IMR-90 (cell line): ENCODE measurements at regions not wholly inside any gene's neighbourhood (a gene's known extent, or its start where the extent isn't known, plus 50 kb on each side); places are given as distances from the start of the nearest gene placed in this dataset.

Source experiments
- ATAC-seq: fragments of 200-7000 bp; cut with Tn5 transposase; 2 replicates; pipeline ENCODE4 v1.9.1; 2020; ENCODE audit warnings: low read depth, mild to moderate bottlenecking, moderate library complexity
- BruUV-seq: library from RNA; stranded (reverse); fragments of 400-500 nt; replicated peaks from 2 replicates; lab custom pipeline; 2021; lab: Mats Ljungman, UMichigan
- CTCF ChIA-PET: fragments of 300-600 bp; formaldehyde crosslinking; extraction: SDS; loops from one replicate; lab custom pipeline; 2021; ENCODE audit warnings: antibody characterized with exemption; lab: Yijun Ruan, JAX
- POLR2A ChIA-PET: fragments of 300-600 bp; sonication (Branson Sonifier 250); formaldehyde crosslinking; loops from one replicate; lab custom pipeline; 2022; ENCODE audit warnings: antibody characterized with exemption; ENCODE audit not compliant: unreplicated experiment; lab: Charles Lee
- DNase-seq: peaks from one replicate; pipeline ENCODE4 v3.0.0; 2013
- H2AFZ ChIP-seq: replicated peaks from 2 replicates; pipeline ENCODE3; 2013; ENCODE audit warnings: low read length, mild to moderate bottlenecking; ENCODE audit not compliant: poor library complexity
- H2AK5ac ChIP-seq: 2 replicates; pipeline ENCODE4 v1.6.1; 2013; ENCODE audit warnings: low read depth, low read length, inconsistent platforms
- H2AK9ac ChIP-seq: replicated peaks from 2 replicates; pipeline ENCODE3; 2013; ENCODE audit warnings: mild to moderate bottlenecking, low read depth, low read length, moderate library complexity; ENCODE audit not compliant: poor library complexity
- H2BK120ac ChIP-seq: 2 replicates; pipeline ENCODE4 v1.6.1; 2013; ENCODE audit warnings: low read depth, low read length, inconsistent platforms
- H2BK15ac ChIP-seq: 3 replicates; pipeline ENCODE4 v1.6.1; 2013; ENCODE audit warnings: low read depth, low read length, inconsistent platforms
- H2BK20ac ChIP-seq: 2 replicates; pipeline ENCODE4 v1.6.1; 2013; ENCODE audit warnings: low read depth, mild to moderate bottlenecking, inconsistent platforms, low read length, moderate library complexity
- H2BK5ac ChIP-seq: 2 replicates; pipeline ENCODE4 v1.6.1; 2013; ENCODE audit warnings: mild to moderate bottlenecking, low read depth, low read length, inconsistent platforms; ENCODE audit not compliant: poor library complexity, severe bottlenecking
- H3K14ac ChIP-seq: replicated peaks from 2 replicates; pipeline ENCODE4 v1.6.1; 2013; ENCODE audit warnings: low read depth, low read length, inconsistent platforms
- H3K18ac ChIP-seq: 2 replicates; pipeline ENCODE4 v1.6.1; 2013; ENCODE audit warnings: low read depth, low read length, control low read depth
- H3K23ac ChIP-seq: 2 replicates; pipeline ENCODE4 v1.6.1; 2013; ENCODE audit warnings: low read depth, low read length, inconsistent platforms
- H3K27ac ChIP-seq: 2 replicates; pipeline ENCODE4 v1.5.1; 2013; ENCODE audit warnings: mild to moderate bottlenecking, control low read depth, low read length; ENCODE audit not compliant: insufficient read depth
- H3K27me3 ChIP-seq: 2 replicates; pipeline ENCODE4 v1.6.1; 2013; ENCODE audit warnings: low read length; ENCODE audit not compliant: control insufficient read depth, insufficient read depth
- H3K36me3 ChIP-seq: 2 replicates; pipeline ENCODE4 v1.6.1; 2013; ENCODE audit warnings: low read length, mixed read lengths; ENCODE audit not compliant: control insufficient read depth, insufficient read depth
- H3K4ac ChIP-seq: 2 replicates; pipeline ENCODE4 v1.6.1; 2013; ENCODE audit warnings: low read depth, low read length, inconsistent platforms
- H3K4me1 ChIP-seq: 2 replicates; pipeline ENCODE4 v1.6.1; 2013; ENCODE audit warnings: low read length, mixed read lengths; ENCODE audit not compliant: control insufficient read depth, insufficient read depth
- H3K4me2 ChIP-seq: 2 replicates; pipeline ENCODE4 v1.6.1; 2013; ENCODE audit warnings: low read depth, mild to moderate bottlenecking, control low read depth, low read length, moderate library complexity
- H3K4me3 ChIP-seq: 2 replicates; pipeline ENCODE4 v1.5.1; 2013; ENCODE audit warnings: low read depth, mild to moderate bottlenecking, control low read depth, low read length, moderate library complexity; ENCODE audit not compliant: insufficient read depth
- H3K56ac ChIP-seq: 2 replicates; pipeline ENCODE4 v1.6.1; 2013; ENCODE audit warnings: low read length, inconsistent platforms; ENCODE audit not compliant: insufficient read depth; ENCODE audit errors: extremely low read depth
- H3K79me1 ChIP-seq, 2 experiments: 2 replicates each; pipeline ENCODE4 v1.6.1; 2013; ENCODE audit warnings: low read length in 2 of 2, inconsistent platforms in 1 of 2, low read depth in 1 of 2
- H3K9ac ChIP-seq: 2 replicates; pipeline ENCODE4 v1.6.1; 2013; ENCODE audit warnings: low read depth, low read length, control low read depth
- H3K9me1 ChIP-seq: 2 replicates; pipeline ENCODE4 v1.6.1; 2013; ENCODE audit warnings: low read length, inconsistent platforms; ENCODE audit not compliant: insufficient read depth
- H3K9me3 ChIP-seq: 2 replicates; pipeline ENCODE4 v1.6.1; 2013; ENCODE audit warnings: low read length; ENCODE audit not compliant: control insufficient read depth, insufficient read depth
- H4K20me1 ChIP-seq: 2 replicates; pipeline ENCODE4 v1.6.1; 2013; ENCODE audit warnings: low read length, inconsistent platforms; ENCODE audit not compliant: insufficient read depth
- H4K5ac ChIP-seq: 2 replicates; pipeline ENCODE4 v1.6.1; 2013; ENCODE audit warnings: mild to moderate bottlenecking, low read depth, low read length, control low read depth
- H4K8ac ChIP-seq, 2 experiments: 2 replicates each; pipeline ENCODE4 v1.6.1; 2013; ENCODE audit warnings: low read depth in 2 of 2, low read length in 2 of 2, control low read depth in 1 of 2, inconsistent platforms in 1 of 2
- H4K91ac ChIP-seq: 2 replicates; pipeline ENCODE4 v1.6.1; 2013; ENCODE audit warnings: low read depth, low read length, inconsistent platforms; ENCODE audit not compliant: insufficient read depth
- CEBPB ChIP-seq: IDR thresholded peaks from 2 replicates; pipeline ENCODE4 v1.6.1; 2012; ENCODE audit warnings: low read depth, low read length, improper control_type of control experiment
- MAFK ChIP-seq: IDR thresholded peaks from 2 replicates; pipeline ENCODE4 v1.6.1; 2012; ENCODE audit warnings: low read depth, low read length, improper control_type of control experiment
- MAZ ChIP-seq: IDR thresholded peaks from 2 replicates; pipeline ENCODE4 v1.6.1; 2012; ENCODE audit warnings: low read depth, mild to moderate bottlenecking, low read length, improper control_type of control experiment, moderate library complexity, borderline replicate concordance
- MXI1 ChIP-seq: IDR thresholded peaks from 2 replicates; pipeline ENCODE4 v1.6.1; 2012; ENCODE audit warnings: low read depth, mild to moderate bottlenecking, low read length, moderate library complexity, borderline replicate concordance
- NFE2L2 ChIP-seq: fragments of 150-350 bp; IDR thresholded peaks from 2 replicates; pipeline ENCODE4 v1.6.1; 2016; ENCODE audit warnings: low read depth, mild to moderate bottlenecking, low read length
- POLR2A ChIP-seq: IDR thresholded peaks from 2 replicates; pipeline ENCODE4 v1.6.1; 2012; ENCODE audit warnings: mild to moderate bottlenecking, low read depth, low read length
- RAD21 ChIP-seq: IDR thresholded peaks from 2 replicates; pipeline ENCODE4 v1.6.1; 2012; ENCODE audit warnings: low read length, improper control_type of control experiment
- RCOR1 ChIP-seq: IDR thresholded peaks from 2 replicates; pipeline ENCODE4 v1.6.1; 2012; ENCODE audit warnings: mild to moderate bottlenecking, low read length, improper control_type of control experiment; ENCODE audit not compliant: insufficient replicate concordance
- RFX5 ChIP-seq: IDR thresholded peaks from 2 replicates; pipeline ENCODE4 v1.8.0; 2012; ENCODE audit warnings: low read depth, mild to moderate bottlenecking, low read length, moderate library complexity
- SMC3 ChIP-seq: fragments of 150-350 bp; IDR thresholded peaks from 2 replicates; pipeline ENCODE4 v1.6.1; 2016; ENCODE audit warnings: low read depth, mild to moderate bottlenecking, antibody characterized with exemption, low read length, moderate library complexity
- WGBS, 2 experiments: methylation state at CpG; one replicate each; pipeline versions ENCODE4 v1.1.5 to v1.1.7; 2013; ENCODE audit warnings: missing lambda C conversion rate in 2 of 2; ENCODE audit not compliant: insufficient read length in 1 of 2; ENCODE audit errors: extremely low coverage in 2 of 2; 5-methylcytosine and 5-hydroxymethylcytosine counted together
- dilution Hi-C: fragments of 300-500 bp; cut with HindIII; formaldehyde crosslinking; loops from one replicate; pipeline ENCODE4 v1.14.3; 2018; ENCODE audit warnings: low sequenced_read_pairs; ENCODE audit not compliant: unreplicated experiment
- in situ Hi-C: fragments of 300-500 bp; cut with MboI; formaldehyde crosslinking; loops from 3 replicates; pipeline ENCODE4 v1.14.3; 2019; ENCODE audit warnings: low sequenced_read_pairs, inconsistent platforms, mixed read lengths
- intact Hi-C: fragments of 100-400 bp; cut with micrococcal nuclease; formaldehyde crosslinking; loops from 2 replicates; pipeline ENCODE4 v1.10.0; 2022
- TF ChIP-seq, protein P1 (sequence below): fragments of 150-350 bp; IDR thresholded peaks from 2 replicates; pipeline ENCODE4 v1.6.1; 2017; ENCODE audit warnings: mild to moderate bottlenecking, antibody characterized with exemption, low read length, low read depth
- TF ChIP-seq, protein P2 (sequence below): fragments of 150-350 bp; IDR thresholded peaks from 2 replicates; pipeline ENCODE4 v1.6.1; 2016; ENCODE audit warnings: low read depth, mild to moderate bottlenecking, low read length, moderate library complexity, borderline replicate concordance

GRCh38 chr13:71359641-71360040 is 507.4 kb downstream of the DACH1 start:
- dilution Hi-C loops = no loop called here
- H3K56ac ChIP-seq = no peak overlapping the region
- no TSS peak for BruUV-seq
- no peak overlapping the region for H3K27ac ChIP-seq
- no peak overlapping the region for H4K91ac ChIP-seq
- ATAC-seq = no peak
- intact Hi-C loops = no loop called here
- H2BK120ac ChIP-seq = no peak overlapping the region
- no peak overlapping the region for H3K4me2 ChIP-seq
- H3K27me3 ChIP-seq = no peaks in the 10 kb centered on the region
- no peak overlapping the region for H2BK20ac ChIP-seq
- no peaks in the 10 kb centered on the region for H3K9me3 ChIP-seq
- H2AK5ac ChIP-seq = no peak overlapping the region
- ChIA-PET CTCF (no interaction called here), POLR2A (no interaction called here)
- H4K20me1 ChIP-seq = no peaks in the 10 kb centered on the region
- TF ChIP-seq MAZ (no peak), RAD21 (no peak), MXI1 (no peak), MAFK (no peak), RFX5 (no peak), POLR2A (no peak), RCOR1 (no peak), CEBPB (no peak), SMC3 (no peak), NFE2L2 (no peak)
- TF ChIP-seq, protein P1, sequence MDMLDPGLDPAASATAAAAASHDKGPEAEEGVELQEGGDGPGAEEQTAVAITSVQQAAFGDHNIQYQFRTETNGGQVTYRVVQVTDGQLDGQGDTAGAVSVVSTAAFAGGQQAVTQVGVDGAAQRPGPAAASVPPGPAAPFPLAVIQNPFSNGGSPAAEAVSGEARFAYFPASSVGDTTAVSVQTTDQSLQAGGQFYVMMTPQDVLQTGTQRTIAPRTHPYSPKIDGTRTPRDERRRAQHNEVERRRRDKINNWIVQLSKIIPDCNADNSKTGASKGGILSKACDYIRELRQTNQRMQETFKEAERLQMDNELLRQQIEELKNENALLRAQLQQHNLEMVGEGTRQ = no peak
- TF ChIP-seq, protein P2, sequence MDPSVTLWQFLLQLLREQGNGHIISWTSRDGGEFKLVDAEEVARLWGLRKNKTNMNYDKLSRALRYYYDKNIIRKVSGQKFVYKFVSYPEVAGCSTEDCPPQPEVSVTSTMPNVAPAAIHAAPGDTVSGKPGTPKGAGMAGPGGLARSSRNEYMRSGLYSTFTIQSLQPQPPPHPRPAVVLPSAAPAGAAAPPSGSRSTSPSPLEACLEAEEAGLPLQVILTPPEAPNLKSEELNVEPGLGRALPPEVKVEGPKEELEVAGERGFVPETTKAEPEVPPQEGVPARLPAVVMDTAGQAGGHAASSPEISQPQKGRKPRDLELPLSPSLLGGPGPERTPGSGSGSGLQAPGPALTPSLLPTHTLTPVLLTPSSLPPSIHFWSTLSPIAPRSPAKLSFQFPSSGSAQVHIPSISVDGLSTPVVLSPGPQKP = no peak
- H3K4ac ChIP-seq = no peak overlapping the region
- H4K5ac ChIP-seq = no peak overlapping the region
- H2BK5ac ChIP-seq = no peak overlapping the region
- no peak overlapping the region for H3K18ac ChIP-seq
- no peak overlapping the region for H3K9ac ChIP-seq
- H3K23ac ChIP-seq = no peak overlapping the region
- no peaks in the 10 kb centered on the region for H3K36me3 ChIP-seq
- no peaks in the 10 kb centered on the region for H3K4me1 ChIP-seq
- no peak for DNase-seq
- H4K8ac ChIP-seq = no peak overlapping the region
- in situ Hi-C loops = no loop called here
- no peak overlapping the region for H2AK9ac ChIP-seq
- no peak overlapping the region for H3K4me3 ChIP-seq
- no CpG with 5 or more reads among the region's 4 CpGs for WGBS, 2 experiments
- H2AFZ ChIP-seq = no peak overlapping the region
- no peaks in the 10 kb centered on the region for H3K9me1 ChIP-seq
- no peak overlapping the region for H3K14ac ChIP-seq
- no peak overlapping the region for H2BK15ac ChIP-seq
- H3K79me1 ChIP-seq = no peaks in the 10 kb centered on the region
